ENCODE measurements at regions not wholly inside any gene's neighbourhood (a gene's known extent, or its start where the extent isn't known, plus 50 kb on each side); places are given as distances from the start of the nearest gene placed in this dataset.
A peak's percentile ranks its signal among the peaks of the same experiment; 100 is the strongest.
"Not testable (repeated sequence)": the region's sequence is repeated elsewhere in the genome, so short reads cannot be mapped to it uniquely, and the experiment has no call there.

DNA sequence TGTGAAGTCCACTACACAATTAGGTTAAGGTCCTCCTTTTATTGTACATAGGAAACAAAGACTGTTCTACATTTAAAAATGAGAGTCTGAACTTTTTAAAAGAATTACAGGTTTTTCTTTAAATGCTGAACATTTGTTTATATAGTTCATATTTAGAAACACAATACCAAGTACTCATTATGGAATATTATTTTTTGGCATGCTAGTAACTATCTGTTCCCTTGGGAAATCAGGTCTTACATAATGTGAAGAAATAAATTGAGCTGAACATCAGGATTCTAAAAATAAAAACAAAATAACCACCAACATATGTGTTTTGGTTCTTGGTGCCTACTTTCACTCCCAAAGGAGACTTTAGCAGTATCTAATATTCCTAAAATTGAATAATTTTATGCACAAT is 230.5 kb upstream of the IZUMO3 start:
- H3K4me3 ChIP-seq (ENCODE audit: low read length) = no peak overlapping the region
- TF ChIP-seq, protein P1, sequence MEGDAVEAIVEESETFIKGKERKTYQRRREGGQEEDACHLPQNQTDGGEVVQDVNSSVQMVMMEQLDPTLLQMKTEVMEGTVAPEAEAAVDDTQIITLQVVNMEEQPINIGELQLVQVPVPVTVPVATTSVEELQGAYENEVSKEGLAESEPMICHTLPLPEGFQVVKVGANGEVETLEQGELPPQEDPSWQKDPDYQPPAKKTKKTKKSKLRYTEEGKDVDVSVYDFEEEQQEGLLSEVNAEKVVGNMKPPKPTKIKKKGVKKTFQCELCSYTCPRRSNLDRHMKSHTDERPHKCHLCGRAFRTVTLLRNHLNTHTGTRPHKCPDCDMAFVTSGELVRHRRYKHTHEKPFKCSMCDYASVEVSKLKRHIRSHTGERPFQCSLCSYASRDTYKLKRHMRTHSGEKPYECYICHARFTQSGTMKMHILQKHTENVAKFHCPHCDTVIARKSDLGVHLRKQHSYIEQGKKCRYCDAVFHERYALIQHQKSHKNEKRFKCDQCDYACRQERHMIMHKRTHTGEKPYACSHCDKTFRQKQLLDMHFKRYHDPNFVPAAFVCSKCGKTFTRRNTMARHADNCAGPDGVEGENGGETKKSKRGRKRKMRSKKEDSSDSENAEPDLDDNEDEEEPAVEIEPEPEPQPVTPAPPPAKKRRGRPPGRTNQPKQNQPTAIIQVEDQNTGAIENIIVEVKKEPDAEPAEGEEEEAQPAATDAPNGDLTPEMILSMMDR (IDR thresholded peaks at IDR 0.05; ENCODE audit: insufficient read depth, low read depth, low read length, missing control alignments) = no peak
- no peak for DNase-seq (ENCODE audit: low read depth)

DNA sequence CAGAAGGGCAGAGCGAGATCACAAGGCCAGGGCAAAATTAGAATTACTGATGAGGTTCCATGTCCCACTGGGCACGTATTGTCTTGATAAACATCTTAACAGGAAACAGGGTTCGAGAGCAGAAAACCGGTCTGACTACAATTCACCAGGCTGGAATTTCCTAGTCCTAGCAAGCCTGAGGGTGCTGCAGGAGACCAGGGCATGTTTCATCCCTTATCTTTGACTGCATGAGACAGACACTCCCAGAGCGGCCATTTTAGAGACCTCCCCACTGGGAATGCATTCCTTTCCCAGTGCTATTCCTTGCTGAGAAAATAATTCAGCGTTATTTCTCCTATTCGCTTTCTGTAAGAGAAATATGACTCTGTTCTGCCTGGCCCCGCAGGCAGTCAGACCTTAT is 228.5 kb upstream of the IZUMO3 start:
- not testable (repeated sequence) for H3K4me3 ChIP-seq (ENCODE audit: low read length)
- peak; percentile 1 for DNase-seq (ENCODE audit: low read depth)

DNA sequence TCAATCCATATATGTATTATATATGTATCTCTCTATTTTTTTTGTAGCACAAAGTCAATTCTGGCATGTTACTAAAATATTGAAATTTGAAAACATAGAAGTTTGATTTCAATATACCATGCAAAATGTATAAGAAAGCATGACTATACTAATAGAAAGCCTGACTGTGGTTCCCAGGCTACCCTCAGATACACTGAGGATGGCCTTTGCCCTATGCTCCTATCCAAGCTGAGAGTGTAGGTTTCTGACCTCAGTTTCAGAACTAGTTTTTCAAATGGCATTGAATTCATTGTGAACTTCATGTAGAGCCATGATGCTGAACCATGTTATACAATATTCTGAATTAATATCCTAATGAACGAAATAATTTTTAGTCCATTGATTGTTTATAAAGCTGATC is 220.4 kb upstream of the IZUMO3 start:
- TF ChIP-seq, protein P1 (IDR thresholded peaks at IDR 0.05; ENCODE audit: insufficient read depth, low read depth, low read length, missing control alignments) = no peak
- no peak for DNase-seq (ENCODE audit: low read depth)
- no peak overlapping the region for H3K4me3 ChIP-seq (ENCODE audit: low read length)

DNA sequence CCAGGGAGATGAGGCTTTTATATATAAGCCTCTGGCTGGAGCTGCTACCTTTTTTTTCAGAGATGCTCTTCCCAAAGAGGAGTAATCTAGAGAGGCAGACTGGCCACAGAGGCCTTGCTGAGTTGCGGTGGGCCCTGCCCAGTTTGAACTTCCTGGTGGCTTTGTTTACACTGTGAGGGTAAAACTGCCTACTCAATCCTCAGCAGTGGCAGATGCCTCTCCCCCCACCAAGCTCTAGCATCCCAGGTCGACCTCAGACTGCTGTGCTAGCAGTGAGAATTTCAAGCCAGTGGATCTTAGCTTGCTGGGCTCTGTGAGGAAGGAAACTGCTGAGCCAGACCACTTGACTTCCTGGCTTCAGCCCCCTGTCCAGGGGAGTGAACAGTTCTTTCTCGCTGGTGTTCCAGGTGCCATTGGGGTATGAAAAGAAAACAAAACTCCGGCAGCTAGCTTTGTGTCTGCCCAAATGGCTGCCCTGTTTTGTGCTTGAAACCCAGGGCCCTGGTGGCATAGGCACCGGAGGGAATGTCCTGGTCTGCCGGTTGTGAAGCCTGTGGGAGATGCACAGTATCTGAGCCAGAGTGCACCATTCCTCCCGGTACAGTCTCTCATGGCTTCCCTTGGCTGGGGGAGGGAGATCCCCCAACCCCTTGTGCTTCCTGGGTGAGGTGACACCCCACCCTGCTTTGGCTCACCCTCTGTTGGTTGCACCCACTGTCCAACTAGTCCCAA is 219.5 kb upstream of the IZUMO3 start:
- TF ChIP-seq, protein P1 (IDR thresholded peaks at IDR 0.05; ENCODE audit: insufficient read depth, low read depth, low read length, missing control alignments) = no peak
- no peak for DNase-seq (ENCODE audit: low read depth)

DNA sequence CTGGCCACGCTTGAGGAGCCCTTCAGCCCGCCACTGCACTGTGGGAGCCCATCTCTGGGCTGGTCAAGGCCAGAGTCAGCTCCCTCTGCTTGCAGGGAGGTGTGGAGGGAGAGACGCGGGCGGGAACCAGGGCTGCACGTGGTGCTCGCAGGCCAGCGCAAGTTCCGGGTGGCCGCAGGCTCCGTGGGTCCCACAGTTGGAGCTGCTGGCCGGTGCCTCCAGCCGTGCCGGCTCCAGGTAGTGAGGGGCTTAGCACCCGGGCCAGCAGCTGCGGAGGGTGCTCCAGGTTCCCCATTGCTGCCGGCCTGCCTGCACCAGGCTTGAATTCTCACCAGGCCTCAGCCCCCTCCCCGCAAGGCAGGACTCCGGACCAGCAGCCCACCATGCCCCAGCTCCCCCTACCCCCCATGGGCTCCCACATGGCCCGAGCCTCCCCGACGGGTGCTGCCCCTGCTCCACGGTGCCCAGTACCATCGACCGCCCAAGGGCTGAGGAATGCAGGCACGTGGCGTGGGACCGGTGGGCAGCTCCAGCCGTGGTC is 192.8 kb upstream of the IZUMO3 start:
- H3K4me3 ChIP-seq (ENCODE audit: low read length) = no peak overlapping the region
- DNase-seq (ENCODE audit: low read depth) = no peak
- TF ChIP-seq, protein P1 (IDR thresholded peaks at IDR 0.05; ENCODE audit: insufficient read depth, low read depth, low read length, missing control alignments) = no peak

More for the DNA sequence above, 219.5 kb upstream of the IZUMO3 start:
- no peak overlapping the region for H3K4me3 ChIP-seq (ENCODE audit: low read length)

DNA sequence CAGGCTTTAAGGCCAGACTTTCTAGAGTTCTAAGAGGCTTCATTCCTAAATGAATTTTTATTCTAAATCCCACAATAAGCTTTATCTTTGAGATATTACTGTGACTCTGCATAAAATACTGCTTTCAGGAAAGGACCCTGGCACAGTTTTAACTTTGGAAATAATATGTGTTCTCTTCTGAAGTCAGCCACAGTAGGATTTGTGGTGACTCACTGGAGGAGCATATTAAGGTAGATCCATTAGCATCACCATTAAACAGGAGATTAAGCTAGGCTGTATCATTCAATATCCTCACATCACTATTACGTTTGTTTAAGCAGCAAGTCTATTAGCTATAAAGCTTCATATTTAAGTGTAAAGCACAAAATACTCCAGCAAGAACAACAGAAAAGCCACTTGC is 186.1 kb upstream of the IZUMO3 start:
- no peak for DNase-seq (ENCODE audit: low read depth)
- TF ChIP-seq, protein P1 (IDR thresholded peaks at IDR 0.05; ENCODE audit: insufficient read depth, low read depth, low read length, missing control alignments) = no peak
- H3K4me3 ChIP-seq (ENCODE audit: low read length) = no peak overlapping the region

DNA sequence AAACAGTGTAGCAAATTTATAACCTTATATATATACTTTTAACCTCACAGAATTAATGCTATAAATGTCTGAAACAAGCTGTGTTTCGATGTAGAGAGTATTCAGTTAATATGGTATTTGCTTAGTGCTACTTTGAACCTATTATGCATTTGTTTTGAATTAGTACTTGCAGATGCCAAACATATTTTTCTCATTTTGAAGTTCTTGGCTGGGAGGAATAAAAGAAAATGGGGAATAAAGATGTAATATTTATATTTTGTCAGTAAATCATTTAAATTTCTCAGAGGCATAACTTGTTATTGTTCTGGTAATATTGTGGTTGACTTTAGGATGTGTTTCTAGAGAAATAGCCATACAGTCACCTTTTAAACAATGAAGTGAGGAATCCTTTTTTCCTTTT is 175.9 kb upstream of the IZUMO3 start:
- TF ChIP-seq, protein P1 (IDR thresholded peaks at IDR 0.05; ENCODE audit: insufficient read depth, low read depth, low read length, missing control alignments) = no peak
- DNase-seq (ENCODE audit: low read depth) = no peak
- no peak overlapping the region for H3K4me3 ChIP-seq (ENCODE audit: low read length)
